GM12865 (cell line): ENCODE measurements at regions not wholly inside any gene's neighbourhood (a gene's known extent, or its start where the extent isn't known, plus 50 kb on each side); places are given as distances from the start of the nearest gene placed in this dataset.
A peak's percentile ranks its signal among the peaks of the same experiment; 100 is the strongest.

Source experiments
- DNase-seq: peaks from one replicate; pipeline ENCODE4 v3.0.0; 2010; ENCODE audit warnings: low read depth
- H3K4me3 ChIP-seq: 2 replicates; pipeline ENCODE4 v1.5.1; 2011; ENCODE audit warnings: mild to moderate bottlenecking, low read depth, low read length, control low read depth
- TF ChIP-seq, protein P1 (sequence below): IDR thresholded peaks from 2 replicates; pipeline ENCODE4 v1.5.1; 2011; ENCODE audit warnings: low read length, control low read depth, low read depth, inconsistent platforms; ENCODE audit not compliant: insufficient read depth; ENCODE audit errors: missing control alignments

DNA sequence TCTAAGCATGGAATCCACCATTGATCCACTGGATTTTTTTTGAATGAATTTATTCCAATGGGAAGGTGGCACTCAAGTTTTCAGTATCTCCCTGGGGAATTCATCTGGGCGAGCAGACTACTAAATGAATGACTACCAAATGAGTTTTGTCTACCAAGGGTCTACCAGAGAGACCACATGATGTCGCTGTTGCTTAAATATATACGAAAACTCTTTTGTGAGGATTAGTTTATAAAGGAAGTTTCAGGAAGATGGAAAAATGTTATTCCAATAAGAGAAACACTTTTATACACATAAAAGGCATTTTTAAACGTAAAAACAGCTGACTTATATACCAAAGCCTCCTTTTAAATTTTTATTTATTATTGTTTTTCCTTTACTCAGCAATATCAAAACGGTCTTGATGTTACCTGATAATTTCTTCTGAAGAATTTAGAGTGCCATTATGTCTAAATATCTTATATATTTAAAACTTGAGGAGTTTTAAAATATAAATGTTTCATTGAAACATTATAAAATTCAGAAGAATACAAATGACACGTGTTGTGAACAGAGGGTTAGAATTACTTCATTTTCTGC is 139.7 kb downstream of the HRH4 start:
- TF ChIP-seq, protein P1, sequence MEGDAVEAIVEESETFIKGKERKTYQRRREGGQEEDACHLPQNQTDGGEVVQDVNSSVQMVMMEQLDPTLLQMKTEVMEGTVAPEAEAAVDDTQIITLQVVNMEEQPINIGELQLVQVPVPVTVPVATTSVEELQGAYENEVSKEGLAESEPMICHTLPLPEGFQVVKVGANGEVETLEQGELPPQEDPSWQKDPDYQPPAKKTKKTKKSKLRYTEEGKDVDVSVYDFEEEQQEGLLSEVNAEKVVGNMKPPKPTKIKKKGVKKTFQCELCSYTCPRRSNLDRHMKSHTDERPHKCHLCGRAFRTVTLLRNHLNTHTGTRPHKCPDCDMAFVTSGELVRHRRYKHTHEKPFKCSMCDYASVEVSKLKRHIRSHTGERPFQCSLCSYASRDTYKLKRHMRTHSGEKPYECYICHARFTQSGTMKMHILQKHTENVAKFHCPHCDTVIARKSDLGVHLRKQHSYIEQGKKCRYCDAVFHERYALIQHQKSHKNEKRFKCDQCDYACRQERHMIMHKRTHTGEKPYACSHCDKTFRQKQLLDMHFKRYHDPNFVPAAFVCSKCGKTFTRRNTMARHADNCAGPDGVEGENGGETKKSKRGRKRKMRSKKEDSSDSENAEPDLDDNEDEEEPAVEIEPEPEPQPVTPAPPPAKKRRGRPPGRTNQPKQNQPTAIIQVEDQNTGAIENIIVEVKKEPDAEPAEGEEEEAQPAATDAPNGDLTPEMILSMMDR, result peak; percentile 44
- peak; percentile 36 for DNase-seq
- H3K4me3 ChIP-seq, result no peak overlapping the region

DNA sequence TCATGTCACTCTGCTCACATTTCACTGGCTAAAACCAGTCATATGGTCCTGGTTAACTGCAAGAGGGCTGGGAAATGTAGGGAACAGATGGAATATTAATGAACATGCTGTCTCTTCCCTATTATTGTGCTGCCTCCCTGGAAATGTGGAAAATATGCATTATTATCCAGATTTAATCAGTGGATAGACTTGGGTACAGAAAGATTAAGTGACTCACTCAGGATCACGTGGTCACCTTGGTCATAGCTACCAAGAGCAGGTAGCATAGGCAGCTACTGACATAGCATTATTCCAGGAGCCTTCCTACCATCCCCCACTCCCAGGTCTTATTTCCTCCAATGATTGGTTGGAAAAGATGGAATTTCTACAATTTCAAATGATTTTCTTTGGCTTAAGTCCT is 141.1 kb downstream of the HRH4 start:
- no peak for DNase-seq
- no peak overlapping the region for H3K4me3 ChIP-seq
- TF ChIP-seq, protein P1, result no peak

DNA sequence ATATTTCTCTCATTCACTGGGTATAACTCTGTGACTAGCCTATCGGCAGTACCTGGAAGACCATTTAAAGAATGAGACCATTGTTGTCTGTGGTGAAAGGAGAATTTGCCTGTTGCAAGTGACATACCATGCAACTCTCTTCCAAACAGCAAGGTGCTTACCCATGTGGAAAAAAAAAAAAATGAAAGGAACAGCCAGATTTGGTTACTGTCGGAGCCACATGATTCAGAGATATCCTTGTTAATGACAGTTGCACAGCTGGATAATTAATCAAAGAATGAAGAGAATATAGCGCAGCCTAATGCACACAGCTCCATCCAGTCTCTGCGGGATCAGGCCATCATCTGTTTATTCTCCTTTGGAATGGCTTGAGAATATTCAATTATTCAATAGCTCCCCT is 141.8 kb downstream of the HRH4 start:
- H3K4me3 ChIP-seq, result no peak overlapping the region
- TF ChIP-seq, protein P1, result no peak
- DNase-seq, result no peak

DNA sequence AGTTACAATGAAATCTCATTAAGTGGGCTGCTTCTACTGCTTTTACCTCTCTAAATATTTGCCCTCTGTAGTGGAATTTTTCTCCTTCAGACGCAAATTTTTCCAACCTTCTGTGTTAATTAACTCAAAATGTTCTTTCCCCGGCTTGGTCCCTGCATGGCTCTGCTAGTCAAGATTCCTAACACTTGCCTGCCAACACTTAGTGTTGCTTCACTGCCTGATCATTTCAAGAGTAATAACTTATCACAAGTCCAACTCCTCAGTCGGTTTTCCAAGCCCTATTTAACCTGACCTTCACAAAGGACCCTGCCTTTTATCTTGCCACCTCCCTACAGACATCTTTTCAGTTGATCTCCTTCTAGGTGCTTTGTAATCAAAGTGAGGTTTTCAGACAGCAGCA is 142.7 kb downstream of the HRH4 start:
- no peak for DNase-seq
- TF ChIP-seq, protein P1, result no peak
- H3K4me3 ChIP-seq, result no peak overlapping the region

DNA sequence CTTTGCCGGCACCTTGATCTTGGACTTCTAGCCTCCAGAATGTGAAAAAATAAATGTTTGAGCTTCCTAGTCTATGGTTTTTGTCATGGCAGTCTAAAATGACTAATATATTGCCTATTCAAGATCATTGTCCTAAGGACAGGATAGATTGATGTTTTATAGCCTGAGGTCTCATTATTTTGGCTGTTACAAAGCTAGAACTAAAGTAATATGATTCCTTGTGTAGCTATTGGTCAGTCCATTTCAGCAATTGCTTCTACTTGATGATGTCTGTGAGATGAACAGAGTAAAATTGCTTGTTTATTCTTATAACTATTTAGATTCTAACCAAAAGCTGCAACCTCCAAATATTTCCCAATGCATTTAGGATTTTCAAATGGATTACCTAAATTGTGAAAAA is 145.0 kb downstream of the HRH4 start:
- DNase-seq, result no peak
- TF ChIP-seq, protein P1, result no peak
- no peak overlapping the region for H3K4me3 ChIP-seq

DNA sequence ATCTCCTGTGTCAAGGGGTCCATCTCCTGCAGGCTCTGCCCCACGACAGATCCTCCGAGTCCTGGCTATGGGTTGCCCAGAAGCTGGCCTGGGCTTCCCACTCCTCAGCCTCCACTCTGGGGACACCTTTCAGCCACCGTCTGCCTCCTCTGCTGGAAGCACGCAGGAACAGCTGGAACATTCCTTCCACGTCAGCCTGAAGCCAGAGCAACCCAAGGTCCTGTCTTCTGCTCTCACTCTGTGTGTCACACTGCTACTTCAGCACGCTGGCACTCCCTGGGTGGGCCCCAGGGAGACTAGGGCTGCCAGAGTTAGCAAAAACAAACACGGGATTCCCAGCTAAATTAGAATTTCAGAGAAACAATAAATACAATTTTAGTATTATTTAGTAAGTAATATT is 148.8 kb downstream of the HRH4 start:
- TF ChIP-seq, protein P1, result no peak
- H3K4me3 ChIP-seq, result no peak overlapping the region
- DNase-seq, result no peak

DNA sequence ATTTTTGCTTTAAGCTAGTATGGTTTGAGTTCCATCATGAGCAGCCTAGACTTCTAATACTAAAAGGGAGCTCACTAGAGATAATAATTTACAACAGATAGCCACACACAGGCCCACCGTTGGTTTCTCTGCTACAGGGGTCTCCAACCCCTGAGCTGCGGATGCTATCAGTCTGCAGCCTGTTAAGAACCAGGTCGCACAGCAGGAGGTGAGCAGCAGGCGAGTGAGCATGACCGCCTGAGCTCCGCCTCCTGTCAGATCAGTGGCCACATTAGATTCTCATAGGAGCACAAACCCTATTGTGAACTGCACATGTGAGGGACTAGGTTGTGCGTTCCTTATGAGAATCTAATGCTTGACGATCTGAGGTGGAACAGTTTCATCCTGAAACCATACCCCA is 150.6 kb downstream of the HRH4 start:
- no peak overlapping the region for H3K4me3 ChIP-seq
- TF ChIP-seq, protein P1, result no peak
- DNase-seq, result no peak
